GM23338 (cell line): ENCODE measurements at regions not wholly inside any gene's neighbourhood (a gene's known extent, or its start where the extent isn't known, plus 50 kb on each side); places are given as distances from the start of the nearest gene placed in this dataset.

Experiments
- CREB1 ChIP-seq: fragments of 250-450 bp; sonication (Bioruptor Pico); IDR thresholded peaks from 2 replicates; pipeline ENCODE4 v1.5.0; 2020; ENCODE audit warnings: low read depth, mild to moderate bottlenecking, moderate library complexity
- CTCF ChIP-seq, 2 experiments: fragments of 200-600 bp in 1 of 2; sonication (generic) in 1 of 2; conservative IDR thresholded peaks; 2 replicates each; pipeline versions ENCODE4 v1.5.1 to v1.6.1; 2016 to 2017; ENCODE audit warnings: antibody characterized with exemption in 2 of 2, low read depth in 2 of 2, mild to moderate bottlenecking in 2 of 2, moderate library complexity in 1 of 2
- EZH2 ChIP-seq: fragments of 200-600 bp; sonication (generic); IDR thresholded peaks from one replicate; pipeline ENCODE4 v1.8.0; 2017; ENCODE audit warnings: antibody characterized with exemption, mild to moderate bottlenecking, low read depth; ENCODE audit not compliant: unreplicated experiment
- EZH2phosphoT487 ChIP-seq: fragments of 200-600 bp; sonication (generic); IDR thresholded peaks from one replicate; pipeline ENCODE4 v1.8.1; 2018; ENCODE audit warnings: antibody characterized with exemption; ENCODE audit not compliant: unreplicated experiment
- JUNB ChIP-seq: IDR thresholded peaks from one replicate; pipeline ENCODE4 v1.6.1; 2016; ENCODE audit warnings: antibody characterized with exemption; ENCODE audit not compliant: unreplicated experiment
- NANOG ChIP-seq: IDR thresholded peaks from 2 replicates; pipeline ENCODE4 v1.6.1; 2016; ENCODE audit warnings: antibody characterized with exemption, borderline replicate concordance
- POLR2AphosphoS5 ChIP-seq: IDR thresholded peaks from 2 replicates; pipeline ENCODE4 v1.6.1; 2016; ENCODE audit warnings: antibody characterized with exemption, low read depth
- REST ChIP-seq: IDR thresholded peaks from one replicate; pipeline ENCODE4 v1.6.1; 2018; ENCODE audit warnings: antibody characterized with exemption; ENCODE audit not compliant: unreplicated experiment
- STAT1 ChIP-seq: IDR thresholded peaks from one replicate; pipeline ENCODE4 v1.6.1; 2016; ENCODE audit warnings: antibody characterized with exemption; ENCODE audit not compliant: unreplicated experiment
- ZNF331 ChIP-seq: fragments of 250-450 bp; sonication (Bioruptor Pico); IDR thresholded peaks from 2 replicates; pipeline ENCODE4 v1.5.0; 2020; ENCODE audit warnings: low read depth, mild to moderate bottlenecking, moderate library complexity
- ZNF462 ChIP-seq: fragments of 250-450 bp; sonication (Bioruptor Pico); IDR thresholded peaks from 2 replicates; pipeline ENCODE4 v1.5.0; 2020; ENCODE audit warnings: mild to moderate bottlenecking, moderate library complexity
- TF ChIP-seq, protein P1 (sequence below): IDR thresholded peaks from 2 replicates; pipeline ENCODE4 v1.6.1; 2016; ENCODE audit warnings: antibody characterized with exemption

- no peak for TF ChIP-seq EZH2
- TF ChIP-seq CTCF (conservative IDR thresholded peaks at IDR 0.05; ENCODE audit: low read depth in 2 of 2) = no peak
- no peak for TF ChIP-seq POLR2AphosphoS5
- no peak for TF ChIP-seq REST
- no peak for TF ChIP-seq CREB1
- TF ChIP-seq EZH2phosphoT487 = no peak
- no peak for TF ChIP-seq NANOG
- no peak for TF ChIP-seq JUNB
- no peak for TF ChIP-seq ZNF331 (CRISPR knock-in tag)
- no peak for TF ChIP-seq ZNF462
- TF ChIP-seq, protein P1, sequence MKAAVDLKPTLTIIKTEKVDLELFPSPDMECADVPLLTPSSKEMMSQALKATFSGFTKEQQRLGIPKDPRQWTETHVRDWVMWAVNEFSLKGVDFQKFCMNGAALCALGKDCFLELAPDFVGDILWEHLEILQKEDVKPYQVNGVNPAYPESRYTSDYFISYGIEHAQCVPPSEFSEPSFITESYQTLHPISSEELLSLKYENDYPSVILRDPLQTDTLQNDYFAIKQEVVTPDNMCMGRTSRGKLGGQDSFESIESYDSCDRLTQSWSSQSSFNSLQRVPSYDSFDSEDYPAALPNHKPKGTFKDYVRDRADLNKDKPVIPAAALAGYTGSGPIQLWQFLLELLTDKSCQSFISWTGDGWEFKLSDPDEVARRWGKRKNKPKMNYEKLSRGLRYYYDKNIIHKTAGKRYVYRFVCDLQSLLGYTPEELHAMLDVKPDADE = no peak
- TF ChIP-seq STAT1 = no peak
Observed at GRCh38 chr12:115190010-115190770, 506.2 kb upstream of the TBX3 start.
